HEK293T (cell line): ENCODE measurements at regions not wholly inside any gene's neighbourhood (a gene's known extent, or its start where the extent isn't known, plus 50 kb on each side); places are given as distances from the start of the nearest gene placed in this dataset.

Experiments used
- CTCF ChIA-PET: fragments of 350-600 bp; formaldehyde crosslinking; extraction: SDS; loops from one replicate; lab custom pipeline; 2021; ENCODE audit warnings: antibody characterized with exemption, inconsistent platforms; lab: Yijun Ruan, JAX
- POLR2A ChIA-PET: fragments of 350-600 bp; formaldehyde crosslinking; extraction: SDS; loops from one replicate; lab custom pipeline; 2020; ENCODE audit warnings: antibody characterized with exemption, inconsistent platforms; lab: Yijun Ruan, JAX
- DNase-seq: peaks from one replicate; pipeline ENCODE4 v3.0.0; 2012; ENCODE audit warnings: mixed read lengths; ENCODE audit errors: extremely low spot score
- ARNT ChIP-seq: fragments of 450-650 bp; IDR thresholded peaks from 2 replicates; pipeline ENCODE4 v1.6.1; 2017; ENCODE audit warnings: mild to moderate bottlenecking
- BHLHE40 ChIP-seq: fragments of 450-650 bp; IDR thresholded peaks from 2 replicates; pipeline ENCODE4 v1.6.1; 2016; ENCODE audit warnings: mild to moderate bottlenecking, moderate library complexity, borderline replicate concordance
- CTBP1 ChIP-seq: fragments of 450-650 bp; IDR thresholded peaks from 2 replicates; pipeline ENCODE4 v1.6.1; 2016; ENCODE audit warnings: borderline replicate concordance
- ELF4 ChIP-seq: fragments of 450-650 bp; IDR thresholded peaks from 2 replicates; pipeline ENCODE4 v1.6.1; 2017; ENCODE audit warnings: antibody characterized with exemption
- FOXA1 ChIP-seq: fragments of 450-650 bp; IDR thresholded peaks from 2 replicates; pipeline ENCODE4 v1.6.1; 2016; ENCODE audit warnings: mild to moderate bottlenecking
- FOXK2 ChIP-seq: fragments of 450-650 bp; IDR thresholded peaks from 2 replicates; pipeline ENCODE4 v1.6.1; 2016; ENCODE audit warnings: mild to moderate bottlenecking
- FOXM1 ChIP-seq: fragments of 450-650 bp; IDR thresholded peaks from 2 replicates; pipeline ENCODE4 v1.6.1; 2017; ENCODE audit warnings: mild to moderate bottlenecking, borderline replicate concordance
- HDGF ChIP-seq: fragments of 450-650 bp; IDR thresholded peaks from 2 replicates; pipeline ENCODE4 v1.6.1; 2017; ENCODE audit warnings: antibody characterized with exemption, borderline replicate concordance
- L3MBTL2 ChIP-seq: fragments of 450-650 bp; conservative IDR thresholded peaks from 2 replicates; pipeline ENCODE4 v1.6.1; 2016; ENCODE audit warnings: mild to moderate bottlenecking
- LEF1 ChIP-seq: fragments of 450-650 bp; IDR thresholded peaks from 2 replicates; pipeline ENCODE4 v1.6.1; 2017; ENCODE audit warnings: mild to moderate bottlenecking, borderline replicate concordance
- NFRKB ChIP-seq: fragments of 450-650 bp; IDR thresholded peaks from 2 replicates; pipeline ENCODE4 v1.6.1; 2016; ENCODE audit warnings: mild to moderate bottlenecking, moderate library complexity
- PKNOX1 ChIP-seq: fragments of 450-650 bp; IDR thresholded peaks from 2 replicates; pipeline ENCODE4 v1.6.1; 2016
- SP1 ChIP-seq: fragments of 450-650 bp; IDR thresholded peaks from 2 replicates; pipeline ENCODE4 v1.6.1; 2017
- SUZ12 ChIP-seq: fragments of 450-650 bp; IDR thresholded peaks from 2 replicates; pipeline ENCODE4 v1.6.1; 2016; ENCODE audit warnings: mild to moderate bottlenecking
- TARDBP ChIP-seq: fragments of 450-650 bp; IDR thresholded peaks from 2 replicates; pipeline ENCODE4 v1.6.1; 2016
- ZNF384 ChIP-seq: fragments of 450-650 bp; IDR thresholded peaks from 2 replicates; pipeline ENCODE4 v1.6.1; 2016

- CTCF ChIA-PET, result no interaction called here
- POLR2A ChIA-PET, result no interaction called here
- DNase-seq, result no peak
- TF ChIP-seq CTBP1, result no peak
- TF ChIP-seq PKNOX1, result no peak
- no peak for TF ChIP-seq FOXK2
- TF ChIP-seq L3MBTL2, result no peak
- TF ChIP-seq ELF4, result no peak
- no peak for TF ChIP-seq HDGF
- TF ChIP-seq FOXA1, result no peak
- TF ChIP-seq BHLHE40, result no peak
- TF ChIP-seq SP1, result no peak
- no peak for TF ChIP-seq SUZ12
- no peak for TF ChIP-seq ZNF384
- no peak for TF ChIP-seq TARDBP
- TF ChIP-seq NFRKB, result no peak
Measured at GRCh38 chr14:54085841-54086240, 129.2 kb upstream of the BMP4 start.

- ChIA-PET CTCF (no interaction called here), POLR2A (no interaction called here)
- DNase-seq, result no peak
- TF ChIP-seq NFRKB, result no peak
- no peak for TF ChIP-seq L3MBTL2
- TF ChIP-seq FOXK2, result no peak
- TF ChIP-seq FOXA1, result no peak
- TF ChIP-seq HDGF, result no peak
- TF ChIP-seq SUZ12, result no peak
- TF ChIP-seq TARDBP, result no peak
- TF ChIP-seq SP1, result no peak
- TF ChIP-seq BHLHE40, result no peak
- TF ChIP-seq FOXM1, result no peak
- no peak for TF ChIP-seq LEF1
- no peak for TF ChIP-seq ELF4
- TF ChIP-seq CTBP1, result no peak
- TF ChIP-seq ARNT, result no peak
- TF ChIP-seq PKNOX1, result no peak
- TF ChIP-seq ZNF384, result no peak
Measured at GRCh38 chr14:54086767-54087166, 130.1 kb upstream of the BMP4 start.

DNA sequence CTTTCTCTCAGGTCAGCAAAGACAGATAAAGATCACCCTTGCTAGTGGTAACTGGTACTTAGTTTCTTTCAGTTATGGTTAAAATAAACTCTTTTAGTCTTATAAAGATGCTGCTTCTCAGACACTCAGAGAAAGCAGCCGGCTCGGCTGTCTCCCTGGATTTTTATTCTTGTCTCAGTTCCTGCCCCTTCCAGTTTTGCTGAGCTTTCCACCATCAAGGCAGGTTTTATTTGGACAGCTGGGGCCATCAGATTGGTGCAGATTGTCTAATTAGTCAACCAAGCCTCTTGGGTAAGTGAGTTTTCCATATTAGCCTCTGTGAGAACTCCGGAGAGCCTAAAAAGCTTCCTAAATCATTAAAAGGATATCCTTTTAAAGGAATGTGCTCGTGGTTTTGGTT, 130.8 kb upstream of the BMP4 start:
- CTCF ChIA-PET, result no interaction called here
- DNase-seq, result no peak
- POLR2A ChIA-PET, result no interaction called here

GRCh38 chr14:54088271-54088670, 131.6 kb upstream of the BMP4 start:
- ChIA-PET POLR2A (no interaction called here), CTCF (no interaction called here)
- no peak for DNase-seq
- no peak for TF ChIP-seq FOXA1
- no peak for TF ChIP-seq PKNOX1
- TF ChIP-seq ARNT, result no peak
- no peak for TF ChIP-seq FOXK2
- no peak for TF ChIP-seq ELF4
- TF ChIP-seq FOXM1, result no peak
- TF ChIP-seq L3MBTL2, result no peak
- no peak for TF ChIP-seq SP1
- no peak for TF ChIP-seq SUZ12
- no peak for TF ChIP-seq HDGF

More for the DNA sequence above, 130.8 kb upstream of the BMP4 start:
- TF ChIP-seq ZNF384, result no peak
- no peak for TF ChIP-seq L3MBTL2
- no peak for TF ChIP-seq LEF1
- TF ChIP-seq NFRKB, result no peak
- TF ChIP-seq TARDBP, result no peak
- no peak for TF ChIP-seq HDGF
- no peak for TF ChIP-seq CTBP1
- TF ChIP-seq BHLHE40, result no peak
- no peak for TF ChIP-seq FOXM1
- no peak for TF ChIP-seq SUZ12
- TF ChIP-seq ELF4, result no peak
- no peak for TF ChIP-seq FOXK2
- TF ChIP-seq ARNT, result no peak
- TF ChIP-seq SP1, result no peak
- no peak for TF ChIP-seq FOXA1
- TF ChIP-seq PKNOX1, result no peak

- ChIA-PET CTCF (no interaction called here), POLR2A (no interaction called here)
Measured at GRCh38 chr14:54090274-54090673, 133.6 kb upstream of the BMP4 start.

More at GRCh38 chr14:54090274-54090673, 133.6 kb upstream of the BMP4 start:
- no peak for DNase-seq
- TF ChIP-seq SP1 (no peak), SUZ12 (no peak), FOXM1 (no peak), ELF4 (no peak), ZNF384 (no peak), TARDBP (no peak), FOXA1 (no peak), FOXK2 (no peak), PKNOX1 (no peak), HDGF (no peak)
